Stimulated activated CD8-positive, alpha-beta memory T cell treated with anti-CD3 and anti-CD28 coated beads, Interleukin-4, amount 100 ng/mL, for 24 hours (primary cell): ENCODE measurements at regions not wholly inside any gene's neighbourhood (a gene's known extent, or its start where the extent isn't known, plus 50 kb on each side); places are given as distances from the start of the nearest gene placed in this dataset.

ENCODE experiments used
- DNase-seq: peaks from one replicate; pipeline ENCODE4 v3.0.0-alpha.2; 2020; ENCODE audit warnings: low read depth

DNA sequence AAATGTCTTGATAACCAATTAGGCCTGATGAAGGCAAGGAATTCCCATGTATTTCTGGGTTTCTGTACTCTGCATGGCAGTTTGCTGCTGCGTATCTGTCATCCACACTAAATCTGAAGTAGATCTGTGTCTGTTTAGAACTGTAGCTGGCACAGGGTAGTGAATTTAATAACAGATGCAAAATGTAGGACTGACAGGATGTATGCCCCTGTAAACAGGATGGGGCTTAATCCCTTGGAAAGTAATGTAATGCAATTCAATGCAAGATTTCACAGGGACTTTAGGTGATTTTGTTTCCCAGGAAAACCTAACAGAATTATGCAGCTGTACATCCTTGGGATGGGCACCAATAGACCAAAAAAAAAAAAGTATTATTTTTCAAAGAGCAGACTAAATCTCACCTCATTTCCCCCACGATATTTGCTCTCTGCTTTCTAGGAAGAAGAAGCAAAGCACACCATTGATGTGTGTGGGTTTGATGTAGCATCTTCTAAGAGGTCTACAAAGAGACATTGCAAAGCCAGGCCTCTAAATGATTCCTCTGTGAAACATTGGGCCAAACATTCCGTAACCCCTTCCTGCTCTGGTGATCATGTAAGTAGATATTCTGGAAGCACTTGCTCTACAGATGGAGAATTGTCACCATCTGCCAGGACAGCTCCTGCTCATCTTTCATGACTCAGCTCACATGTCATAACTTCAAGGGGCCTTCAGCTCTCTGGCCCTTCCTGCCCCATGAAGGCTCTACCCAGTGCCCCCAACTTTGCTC is 464.3 kb upstream of the RGMA start:
- no peak for DNase-seq

DNA sequence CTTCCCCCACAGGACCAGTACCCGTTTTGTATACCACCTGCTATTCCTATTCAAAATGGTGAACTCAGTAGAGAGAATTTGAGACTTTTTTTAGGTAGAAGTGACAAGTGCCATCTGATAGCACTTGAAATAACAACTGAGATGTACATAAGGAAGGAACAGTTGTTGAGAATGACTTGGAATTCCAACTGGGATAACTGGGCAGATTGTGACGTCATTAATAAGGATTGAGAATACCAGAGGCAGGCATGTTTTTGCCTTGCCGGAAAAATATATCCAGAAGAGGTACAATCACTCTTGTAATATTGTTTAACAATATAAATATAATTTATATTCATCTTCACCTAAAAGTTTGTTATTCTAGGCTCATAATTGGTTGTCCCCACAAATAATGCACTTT is 454.1 kb upstream of the RGMA start:
- no peak for DNase-seq

GRCh38 chr15:93527374-93528050 is 438.5 kb upstream of the RGMA start:
- no peak for DNase-seq

DNA sequence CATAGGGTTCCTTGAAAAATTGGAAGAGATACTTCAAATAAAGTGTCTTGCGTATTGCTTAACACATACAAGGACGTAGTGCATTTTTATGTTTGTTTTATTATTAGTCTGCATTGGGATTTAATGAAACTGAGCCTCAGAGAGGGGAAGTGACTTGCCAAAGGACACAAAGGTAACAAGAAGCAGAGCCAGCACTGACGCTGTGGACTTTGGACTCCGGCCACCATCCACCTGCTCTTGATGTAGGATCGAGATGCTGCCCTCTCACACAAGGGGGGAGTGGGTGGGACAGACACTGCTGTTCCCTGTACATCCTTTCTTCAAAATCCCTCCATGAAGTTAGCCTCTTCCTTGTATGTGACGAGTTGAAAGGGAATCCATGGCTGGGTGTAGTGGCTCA is 435.4 kb upstream of the RGMA start:
- DNase-seq, result no peak

GRCh38 chr15:93523481-93523880 is 434.5 kb upstream of the RGMA start:
- DNase-seq, result no peak

- DNase-seq, result no peak
These were observed 431.2 kb upstream of the RGMA start for GRCh38 chr15:93520206-93520605.

- no peak for DNase-seq
These were observed 430.6 kb upstream of the RGMA start for GRCh38 chr15:93519599-93519998.

DNA sequence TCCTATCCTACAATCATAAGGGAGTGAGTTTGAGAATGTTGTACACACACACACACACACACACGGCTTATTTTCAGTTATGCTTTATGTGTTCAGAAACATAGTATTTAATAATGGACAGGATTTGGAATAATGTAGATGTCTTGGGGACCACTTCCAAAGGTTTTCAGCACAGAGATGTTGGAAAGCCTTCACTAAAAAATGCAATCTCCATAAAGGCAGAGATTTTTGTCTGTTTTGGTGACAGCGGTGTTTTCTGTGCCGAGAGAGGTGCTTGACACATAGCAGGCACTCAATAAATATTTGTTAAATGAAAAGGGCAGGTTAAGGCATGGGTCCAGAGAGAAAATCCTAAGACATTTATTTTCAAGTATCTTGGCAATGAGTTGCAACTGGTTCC is 428.2 kb upstream of the RGMA start:
- no peak for DNase-seq

GRCh38 chr15:93515256-93516051 is 426.4 kb upstream of the RGMA start:
- no peak for DNase-seq

DNA sequence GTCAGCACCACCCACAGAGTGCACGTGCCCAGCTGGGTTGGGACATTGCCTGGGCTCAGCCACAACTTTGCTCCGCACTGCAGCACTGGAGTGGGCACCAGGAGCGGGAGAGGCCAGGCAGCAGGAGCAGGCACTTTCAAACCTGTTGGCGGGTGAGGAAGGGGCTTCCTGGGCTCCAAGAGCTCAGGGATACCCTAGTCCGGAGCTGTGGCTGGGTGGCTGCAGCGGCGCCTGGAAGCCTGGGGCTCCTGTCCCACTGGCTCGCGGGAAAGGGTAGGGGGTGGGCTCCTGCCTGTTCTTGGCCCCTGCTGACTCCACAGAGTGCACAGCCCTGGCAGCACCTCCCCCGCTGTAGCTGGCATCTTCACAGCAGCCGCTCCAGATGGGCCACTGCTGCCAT is 417.6 kb upstream of the RGMA start:
- DNase-seq, result no peak

DNA sequence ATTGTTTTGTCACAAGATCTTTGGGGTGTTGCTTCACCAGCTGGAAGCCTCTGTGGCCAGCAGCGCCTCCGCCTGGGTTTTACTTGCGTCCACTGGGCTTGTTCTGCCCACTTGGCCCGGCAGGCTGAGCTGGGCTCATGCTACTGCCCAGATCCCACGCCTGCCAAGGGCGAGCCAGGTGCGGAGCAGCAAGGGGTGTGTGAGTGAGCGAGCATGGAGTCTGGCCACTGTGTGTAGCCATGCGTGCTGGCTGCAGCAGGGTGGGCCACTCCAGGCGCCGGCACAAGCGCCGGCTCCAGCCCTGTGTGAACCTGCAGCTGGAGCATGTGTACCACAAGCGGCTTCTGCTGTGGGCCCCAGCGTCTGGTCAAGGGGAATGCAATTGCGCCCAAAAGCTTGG is 416.5 kb upstream of the RGMA start:
- DNase-seq, result no peak

DNA sequence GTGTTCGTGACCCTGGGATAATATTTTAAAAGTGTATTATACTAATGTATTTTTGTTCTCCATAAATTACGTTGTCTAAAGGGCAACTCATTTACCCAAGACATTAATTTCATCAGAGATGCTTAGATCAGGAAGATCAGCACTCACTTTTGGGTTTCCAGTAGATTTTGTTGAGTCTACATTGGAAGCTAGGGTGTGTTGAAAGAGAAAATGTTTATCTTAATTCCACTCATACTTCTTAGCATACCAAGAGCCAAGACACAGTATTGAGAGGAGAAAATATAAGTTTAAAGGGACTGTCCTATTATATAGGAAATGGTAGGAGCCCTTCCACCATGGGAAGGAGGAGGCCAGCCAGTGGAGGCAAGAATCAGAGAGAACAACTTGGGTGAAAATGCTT is 412.9 kb upstream of the RGMA start:
- no peak for DNase-seq

- DNase-seq, result no peak
These were observed 411.1 kb upstream of the RGMA start for GRCh38 chr15:93500155-93500554.

DNA sequence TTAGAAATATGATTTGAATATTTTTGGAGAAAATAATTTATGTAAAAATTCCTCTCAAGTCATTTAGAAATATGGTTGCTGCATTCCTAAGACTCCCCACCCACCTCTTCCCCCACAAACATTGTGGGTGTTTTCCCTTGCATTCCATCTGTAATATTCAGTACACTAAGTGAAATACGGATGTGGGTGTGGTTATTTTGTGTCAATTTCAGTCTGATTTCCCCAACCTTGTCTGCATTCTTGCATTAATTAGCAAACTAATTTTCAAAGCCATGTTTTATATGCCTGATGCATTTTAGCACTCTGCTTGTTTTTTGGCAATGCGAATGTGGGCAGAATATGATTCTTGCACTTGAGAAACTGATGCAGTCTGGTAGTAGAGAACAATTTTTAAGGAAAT is 408.3 kb upstream of the RGMA start:
- DNase-seq, result no peak

DNA sequence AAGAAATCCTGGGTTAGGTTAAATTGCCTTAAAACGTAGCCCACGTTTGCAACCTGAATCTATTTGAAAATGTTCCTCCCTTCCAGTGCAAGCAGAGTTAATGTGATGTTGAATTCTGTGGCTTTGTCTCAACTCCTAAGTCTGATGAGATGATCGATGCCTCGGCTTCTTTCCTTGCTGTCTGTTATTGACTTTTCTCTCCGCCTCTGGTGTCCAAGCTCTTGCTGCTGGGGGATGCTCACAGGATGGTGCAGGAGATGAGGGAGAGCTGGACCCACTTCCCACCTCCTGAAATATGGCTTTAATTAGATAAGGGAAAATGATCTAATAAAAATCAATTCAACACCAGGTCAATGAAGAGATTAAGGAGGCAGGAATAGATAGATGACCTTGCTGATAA is 407.9 kb upstream of the RGMA start:
- no peak for DNase-seq

DNA sequence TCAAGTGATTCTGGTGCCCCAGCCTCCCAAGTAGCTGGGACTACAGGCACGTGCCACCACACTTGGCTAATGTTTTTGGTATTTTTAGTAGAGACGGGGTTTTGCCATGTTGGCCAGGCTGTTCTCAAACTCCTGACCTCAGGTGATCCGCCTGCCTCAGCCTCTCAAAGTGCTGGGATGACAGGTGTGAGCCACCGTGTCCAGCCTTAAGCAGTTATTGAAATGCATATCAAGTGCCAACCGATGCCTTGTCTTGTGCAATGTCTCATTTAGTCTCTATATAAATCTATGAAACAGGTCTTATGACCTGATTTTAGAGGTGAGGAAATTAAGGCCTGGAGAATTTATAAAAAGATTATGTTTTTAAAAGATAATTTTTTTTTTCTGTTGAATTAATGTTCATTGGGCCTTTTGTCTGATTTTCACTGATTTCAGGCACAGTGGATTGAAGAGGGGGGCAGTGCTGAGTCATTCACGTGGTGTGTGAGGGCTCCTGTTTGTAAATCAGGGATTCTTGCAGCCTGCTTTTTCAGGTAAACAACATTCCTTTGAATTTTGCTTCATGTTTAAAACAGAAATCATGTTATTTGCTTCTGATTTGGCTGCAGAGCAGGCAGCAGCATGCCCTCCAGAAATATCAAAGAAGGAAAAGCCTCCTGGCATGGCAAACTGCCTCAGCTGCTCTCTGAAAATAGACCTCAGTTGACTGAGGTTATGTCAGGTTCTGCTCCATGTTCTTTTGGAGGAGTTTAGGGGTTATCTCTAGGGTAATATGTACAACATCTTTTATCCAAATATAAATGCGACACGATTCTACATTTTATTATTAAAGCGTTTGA is 407.0 kb upstream of the RGMA start:
- no peak for DNase-seq

DNA sequence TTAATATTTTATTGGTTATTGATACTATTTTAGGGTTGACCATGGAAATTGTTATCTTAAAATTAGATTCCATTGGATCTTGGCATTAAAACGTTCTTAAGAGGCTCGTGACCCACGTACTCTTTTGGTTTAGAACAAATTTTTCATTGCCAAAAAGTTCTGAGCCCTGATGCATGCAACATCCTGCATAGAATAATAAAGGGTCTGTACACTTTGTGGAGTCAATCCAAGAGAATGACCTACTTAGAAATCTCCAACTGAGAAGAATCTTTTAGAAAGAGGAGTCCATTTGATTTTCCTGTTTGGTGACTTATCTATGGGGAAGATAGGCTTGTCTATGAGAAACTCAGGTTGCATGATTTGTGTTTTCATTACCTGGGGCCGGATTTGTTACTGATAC is 404.2 kb upstream of the RGMA start:
- no peak for DNase-seq

- no peak for DNase-seq
These were observed 402.3 kb upstream of the RGMA start for GRCh38 chr15:93491291-93491690.

DNA sequence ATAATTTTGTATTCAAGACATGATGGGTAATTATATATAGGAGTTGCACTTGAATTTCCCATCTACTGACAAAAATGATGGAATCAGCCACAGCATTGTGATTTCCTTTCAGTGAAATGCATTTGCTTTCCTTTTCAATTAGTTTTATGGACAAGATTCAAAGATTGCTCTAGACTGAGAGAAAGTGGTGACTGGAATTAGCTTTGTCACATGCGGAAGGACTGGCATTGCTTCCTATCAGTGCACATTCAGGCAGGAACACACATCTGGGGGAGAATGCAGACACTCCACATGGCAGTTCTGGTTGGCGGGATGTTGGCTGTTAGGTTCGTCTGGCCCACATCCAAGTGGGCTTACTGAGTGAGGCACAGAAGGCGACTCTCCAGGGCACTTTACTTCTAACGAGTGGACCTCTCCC is 399.3 kb upstream of the RGMA start:
- no peak for DNase-seq

DNA sequence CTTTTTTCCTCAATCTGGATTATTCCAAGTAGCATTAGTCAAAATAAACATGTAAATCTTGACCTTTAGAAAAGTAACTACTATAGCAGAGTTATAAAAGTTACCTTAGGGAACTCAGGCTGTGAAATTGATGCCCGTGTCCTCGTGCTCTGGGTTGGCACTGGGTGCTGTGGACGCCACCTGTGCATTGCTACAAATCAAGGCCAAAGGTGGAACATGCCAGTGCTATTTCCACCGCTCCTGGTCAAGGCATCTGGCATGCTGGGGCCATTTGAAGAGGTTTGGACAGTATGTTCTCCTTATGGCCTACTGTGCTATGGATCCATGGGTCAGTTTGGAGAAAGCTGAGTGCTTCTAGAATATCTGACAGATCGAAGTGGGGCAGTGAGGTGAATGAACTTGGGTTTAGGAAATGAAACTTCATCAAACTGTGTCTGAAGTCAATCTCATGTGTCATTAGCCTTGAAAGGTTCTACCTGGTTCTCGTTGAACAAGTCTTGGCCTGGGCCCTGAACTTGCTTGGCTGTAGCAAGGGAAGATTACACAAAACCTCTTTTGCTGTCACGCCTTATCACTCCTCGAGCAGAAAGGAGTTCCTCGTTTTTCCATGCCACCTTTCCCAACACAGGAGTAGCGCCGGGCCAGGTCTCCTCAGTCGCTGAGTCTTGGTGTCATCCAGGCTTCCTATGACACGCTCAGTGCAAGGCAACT is 397.6 kb upstream of the RGMA start:
- no peak for DNase-seq
